ENCODE measurements at regions not wholly inside any gene's neighbourhood (a gene's known extent, or its start where the extent isn't known, plus 50 kb on each side); places are given as distances from the start of the nearest gene placed in this dataset.

- no peak overlapping the region for H3K27ac ChIP-seq (ENCODE audit: low read depth in 1 of 2, low read length in 2 of 2)
- no peak overlapping the region for H2AFZ ChIP-seq (ENCODE audit: insufficient read depth, low read depth, low read length, poor library complexity, severe bottlenecking)
- Mint-ChIP-seq H3K4me1 (no peaks in the 10 kb centered on the region), H3K4me3 (no peak overlapping the region), H3K9me3 (peaks cover 0 to 6% (median 2%) of the 10 kb centered on the region in 7 donors), H3K27me3 (ENCODE audit: low read depth in 3 of 3) (peaks cover 0 to 2% (median 1%) of the 10 kb centered on the region in 3 donors), H3K27ac (no peak overlapping the region), H3K36me3 (no peaks in the 10 kb centered on the region)
- DNase-seq: no peak
- no peak overlapping the region for H3K9ac ChIP-seq (ENCODE audit: insufficient read depth, low read length, poor library complexity, severe bottlenecking)
- no peaks in the 10 kb centered on the region for H3K9me3 ChIP-seq (replicated peaks in 1 of 2; ENCODE audit: control insufficient read depth in 1 of 2, insufficient read depth in 1 of 2, low read length in 2 of 2)
- no peaks in the 10 kb centered on the region for H3K79me2 ChIP-seq (ENCODE audit: insufficient read depth, low read length)
- intact Hi-C loops (cut with micrococcal nuclease): no loop called here
- no peaks in the 10 kb centered on the region for H4K20me1 ChIP-seq (ENCODE audit: insufficient read depth, low read length)
- H3K27me3 ChIP-seq (ENCODE audit: control insufficient read depth in 2 of 2, insufficient read depth in 2 of 2, low read length in 2 of 2): no peaks in the 10 kb centered on the region
- TF ChIP-seq CTCF (IDR thresholded peaks at IDR 0.05): no peak
- WGBS (ENCODE audit: insufficient coverage): 83% methylated on average over 1 of the region's 3 CpGs
- no peaks in the 10 kb centered on the region for H3K36me3 ChIP-seq (replicated peaks in 1 of 2; ENCODE audit: control insufficient read depth in 1 of 2, insufficient read depth in 2 of 2, low read length in 2 of 2)
- no peak overlapping the region for H3K4me2 ChIP-seq (replicated peaks; ENCODE audit: extremely low read depth, low read length, poor library complexity, severe bottlenecking)
- no peak overlapping the region for H3K4me3 ChIP-seq (replicated peaks in 1 of 3; ENCODE audit: low read depth in 2 of 3, low read length in 3 of 3)
- H3K4me1 ChIP-seq (ENCODE audit: control insufficient read depth in 1 of 2, insufficient read depth in 2 of 2, low read length in 2 of 2): no peaks in the 10 kb centered on the region
These were observed 274.9 kb upstream of the PPARGC1A start for GRCh38 chr4:24164797-24165196.

DNA sequence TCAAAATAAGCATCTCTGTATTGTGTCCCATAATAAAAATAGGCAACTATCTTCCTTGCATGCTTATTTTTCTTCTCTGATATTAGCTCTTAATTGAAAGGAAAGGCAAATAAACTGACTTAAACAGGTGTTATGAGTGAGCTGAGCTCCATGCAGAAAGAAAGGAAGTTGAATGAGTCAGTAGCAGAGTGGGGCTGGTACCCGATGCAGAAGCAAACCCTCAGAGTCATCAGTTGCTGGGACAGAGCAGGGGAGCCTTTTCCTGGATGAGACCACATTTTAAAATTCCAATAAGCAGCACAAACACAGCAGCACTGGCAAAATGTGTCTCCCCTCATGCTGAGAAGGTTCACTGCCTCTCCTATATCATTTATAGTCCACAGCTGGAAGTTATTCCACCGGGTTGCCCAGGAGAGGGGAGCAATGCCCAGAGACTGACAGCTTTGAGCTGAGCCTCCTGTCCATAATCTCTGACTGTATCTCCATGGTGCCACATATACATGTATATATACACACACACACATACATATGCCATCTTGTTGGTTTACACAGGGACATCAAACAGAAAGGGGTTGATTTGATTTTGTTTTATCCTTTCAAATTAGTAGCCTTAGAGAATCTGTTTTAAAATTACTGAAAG is 274.3 kb upstream of the PPARGC1A start:
- no peak overlapping the region for H3K27ac ChIP-seq (ENCODE audit: low read depth in 1 of 2, low read length in 2 of 2)
- H3K9me3 Mint-ChIP-seq: peaks cover 0 to 6% (median 2%) of the 10 kb centered on the region in 7 donors

More for the DNA sequence above, 274.3 kb upstream of the PPARGC1A start:
- Histone ChIP-seq H3K4me2 (replicated peaks; ENCODE audit: extremely low read depth, low read length, poor library complexity, severe bottlenecking) (no peak overlapping the region), H3K79me2 (ENCODE audit: insufficient read depth, low read length) (no peaks in the 10 kb centered on the region), H3K4me3 (replicated peaks in 1 of 3; ENCODE audit: low read depth in 2 of 3, low read length in 3 of 3) (no peak overlapping the region), H3K9ac (ENCODE audit: insufficient read depth, low read length, poor library complexity, severe bottlenecking) (no peak overlapping the region), H2AFZ (ENCODE audit: insufficient read depth, low read depth, low read length, poor library complexity, severe bottlenecking) (no peak overlapping the region), H3K36me3 (replicated peaks in 1 of 2; ENCODE audit: control insufficient read depth in 1 of 2, insufficient read depth in 2 of 2, low read length in 2 of 2) (no peaks in the 10 kb centered on the region), H3K9me3 (replicated peaks in 1 of 2; ENCODE audit: control insufficient read depth in 1 of 2, insufficient read depth in 1 of 2, low read length in 2 of 2) (no peaks in the 10 kb centered on the region), H4K20me1 (ENCODE audit: insufficient read depth, low read length) (no peaks in the 10 kb centered on the region), H3K4me1 (ENCODE audit: control insufficient read depth in 1 of 2, insufficient read depth in 2 of 2, low read length in 2 of 2) (no peaks in the 10 kb centered on the region), H3K27me3 (ENCODE audit: control insufficient read depth in 2 of 2, insufficient read depth in 2 of 2, low read length in 2 of 2) (no peaks in the 10 kb centered on the region)
- Mint-ChIP-seq H3K36me3 (no peaks in the 10 kb centered on the region), H3K4me1 (no peaks in the 10 kb centered on the region), H3K27me3 (ENCODE audit: low read depth in 3 of 3) (peaks cover 0 to 2% (median 1%) of the 10 kb centered on the region in 3 donors), H3K4me3 (no peak overlapping the region), H3K27ac (no peak overlapping the region)
- TF ChIP-seq CTCF (IDR thresholded peaks at IDR 0.05): no peak
- intact Hi-C loops (cut with micrococcal nuclease): no loop called here
- 56% methylated on average over 1 of the region's 2 CpGs for WGBS (ENCODE audit: insufficient coverage)
- no peak for DNase-seq

Data from CD14-positive monocyte (primary cell).